T-cell (primary cell): ENCODE measurements at regions not wholly inside any gene's neighbourhood (a gene's known extent, or its start where the extent isn't known, plus 50 kb on each side); places are given as distances from the start of the nearest gene placed in this dataset.
"Not testable (repeated sequence)": the region's sequence is repeated elsewhere in the genome, so short reads cannot be mapped to it uniquely, and the experiment has no call there.

ENCODE experiments used
- ATAC-seq, 4 experiments: fragments of 200-7000 bp in 3 of 4; fragments of 150-1000 bp in 1 of 4; cut with Tn5 transposase; replicated peaks in 1 of 4; 1 replicate in 3 of 4; 2 replicates in 1 of 4; pipeline ENCODE4 v1.10.0; 2021; ENCODE audit warnings: moderate library complexity in 3 of 4, mild to moderate bottlenecking in 2 of 4, moderate number of reproducible peaks in 1 of 4
- CTCF ChIA-PET, 2 donors: fragments of 300-600 bp; sonication (Branson Sonifier 250); formaldehyde crosslinking; loops; one replicate each; lab custom pipeline; 2022; ENCODE audit warnings: antibody characterized with exemption in 2 of 2; lab: Charles Lee
- POLR2A ChIA-PET, 2 donors: fragments of 300-600 bp; sonication (Branson Sonifier 250); formaldehyde crosslinking; loops; one replicate each; lab custom pipeline; 2022; ENCODE audit warnings: antibody characterized with exemption in 2 of 2; lab: Charles Lee
- DNase-seq, 35 experiments: peaks; one replicate each; pipeline versions ENCODE4 v3.0.0 to v3.0.0-alpha.2; 2013 to 2023
- H3K27ac ChIP-seq: one replicate; pipeline ENCODE4 v1.5.1; 2013; ENCODE audit warnings: low read length
- H3K27me3 ChIP-seq, 2 experiments: replicated peaks in 1 of 2; 1 replicate in 1 of 2; 2 replicates in 1 of 2; pipeline versions ENCODE4 v1.6.1 to v1.7.0; 2013; ENCODE audit warnings: low read length in 1 of 2, mixed read lengths in 1 of 2; ENCODE audit not compliant: control insufficient read depth in 2 of 2, insufficient read depth in 2 of 2; ENCODE audit errors: extremely low read depth in 1 of 2
- H3K36me3 ChIP-seq, 2 donors: 1 replicate in 1 of 2; 2 replicates in 1 of 2; pipeline versions ENCODE4 v1.6.1 to v1.7.0; 2013; ENCODE audit warnings: low read length in 1 of 2; ENCODE audit not compliant: control insufficient read depth in 2 of 2, insufficient read depth in 1 of 2; ENCODE audit errors: extremely low read depth in 1 of 2
- H3K4me1 ChIP-seq, 2 experiments: 1 replicate in 1 of 2; 2 replicates in 1 of 2; pipeline versions ENCODE4 v1.6.1 to v1.7.0; 2013; ENCODE audit warnings: low read length in 2 of 2, mixed read lengths in 1 of 2; ENCODE audit not compliant: insufficient read depth in 2 of 2, control insufficient read depth in 1 of 2; ENCODE audit errors: extremely low read depth in 1 of 2
- H3K4me3 ChIP-seq, 2 donors: 1 replicate in 1 of 2; 2 replicates in 1 of 2; pipeline versions ENCODE4 v1.5.1 to v1.7.0; 2013; ENCODE audit warnings: mild to moderate bottlenecking in 2 of 2, low read length in 1 of 2, moderate library complexity in 1 of 2; ENCODE audit not compliant: control insufficient read depth in 1 of 2; ENCODE audit errors: extremely low read depth in 1 of 2
- H3K9me3 ChIP-seq: 2 replicates; pipeline ENCODE4 v1.7.0; 2013
- H3K27ac Mint-ChIP-seq, 2 donors: one replicate each; pipeline ENCODE4 v1.8.0; 2020 to 2021; ENCODE audit warnings: mild to moderate bottlenecking in 2 of 2, mixed read lengths in 2 of 2
- H3K27me3 Mint-ChIP-seq, 2 donors: one replicate each; pipeline ENCODE4 v1.8.0; 2021 to 2022; ENCODE audit warnings: mixed read lengths in 2 of 2
- H3K36me3 Mint-ChIP-seq: one replicate; pipeline ENCODE4 v1.8.0; 2021; ENCODE audit warnings: mixed read lengths
- H3K4me1 Mint-ChIP-seq, 3 donors: one replicate each; pipeline ENCODE4 v1.8.0; 2020 to 2022; ENCODE audit warnings: mixed read lengths in 3 of 3, mild to moderate bottlenecking in 1 of 3
- H3K4me3 Mint-ChIP-seq, 3 donors: one replicate each; pipeline ENCODE4 v1.8.0; 2020 to 2022; ENCODE audit warnings: mild to moderate bottlenecking in 3 of 3, mixed read lengths in 3 of 3, moderate library complexity in 3 of 3
- H3K9me3 Mint-ChIP-seq, 3 donors: one replicate each; pipeline ENCODE4 v1.8.0; 2020 to 2022; ENCODE audit warnings: mixed read lengths in 3 of 3
- WGBS: methylation state at CpG from one replicate; pipeline ENCODE4 v1.1.5; 2013; ENCODE audit warnings: missing lambda C conversion rate; ENCODE audit not compliant: insufficient coverage; 5-methylcytosine and 5-hydroxymethylcytosine counted together

- H3K4me3 ChIP-seq, H3K27ac ChIP-seq, H3K27me3 ChIP-seq, H3K27me3 Mint-ChIP-seq, ATAC-seq, H3K4me1 ChIP-seq, H3K27ac Mint-ChIP-seq, H3K36me3 Mint-ChIP-seq, H3K36me3 ChIP-seq, POLR2A ChIA-PET, H3K4me1 Mint-ChIP-seq, DNase-seq, H3K4me3 Mint-ChIP-seq, H3K9me3 ChIP-seq: not testable (repeated sequence)
- 88% methylated on average over 4 of the region's 4 CpGs for WGBS
- CTCF ChIA-PET = interaction anchor here in 1 of 2 donors (0.7 kb wide), 1 partner anchor 115 kb away, joined by 4 read pairs; no protein-coding TSS in a partner anchor
- H3K9me3 Mint-ChIP-seq = peaks cover 7 to 28% (median 13%) of the 10 kb centered on the region in 3 donors
Measured at GRCh38 chr13:89434624-89435023, 1763.5 kb downstream of the SLITRK5 start.

- Histone ChIP-seq H3K27ac (no peak overlapping the region), H3K4me3 (no peak overlapping the region), H3K36me3 (no peaks in the 10 kb centered on the region), H3K9me3 (peaks cover 4% of the 10 kb centered on the region), H3K4me1 (no peaks in the 10 kb centered on the region), H3K27me3 (no peaks in the 10 kb centered on the region)
- ChIA-PET CTCF (no interaction called here), POLR2A (no interaction called here)
- Mint-ChIP-seq H3K4me3 (no peak overlapping the region), H3K27ac (no peak overlapping the region), H3K36me3 (no peaks in the 10 kb centered on the region), H3K4me1 (no peaks in the 10 kb centered on the region), H3K9me3 (peaks cover 3 to 19% (median 19%) of the 10 kb centered on the region in 3 donors), H3K27me3 (no peaks in the 10 kb centered on the region)
- DNase-seq (no peak), ATAC-seq (no peak)
- 40% methylated on average over 1 of the region's 2 CpGs for whole genome bisulfite sequencing
Measured at GRCh38 chr13:89454681-89455080, 1783.5 kb downstream of the SLITRK5 start.

- WGBS = no CpG with 5 or more reads among the region's 1 CpG
- no peak overlapping the region for H3K27ac Mint-ChIP-seq
- ATAC-seq (no peak), DNase-seq (no peak)
- POLR2A ChIA-PET = no interaction called here
- Histone ChIP-seq H3K27ac (no peak overlapping the region), H3K27me3 (no peaks in the 10 kb centered on the region), H3K4me3 (no peak overlapping the region), H3K9me3 (peaks cover 4% of the 10 kb centered on the region), H3K4me1 (no peaks in the 10 kb centered on the region), H3K36me3 (no peaks in the 10 kb centered on the region)
- no peaks in the 10 kb centered on the region for H3K36me3 Mint-ChIP-seq
- H3K4me1 Mint-ChIP-seq = no peaks in the 10 kb centered on the region
- no peaks in the 10 kb centered on the region for H3K27me3 Mint-ChIP-seq
- peaks cover 3 to 22% (median 19%) of the 10 kb centered on the region in 3 donors for H3K9me3 Mint-ChIP-seq
- CTCF ChIA-PET = no interaction called here
- H3K4me3 Mint-ChIP-seq = no peak overlapping the region
Measured at GRCh38 chr13:89455225-89455624, 1784.1 kb downstream of the SLITRK5 start.

- H3K4me3 Mint-ChIP-seq = no peak overlapping the region
- no peaks in the 10 kb centered on the region for H3K27me3 Mint-ChIP-seq
- no peak overlapping the region for H3K27ac Mint-ChIP-seq
- no peaks in the 10 kb centered on the region for H3K4me1 Mint-ChIP-seq
- peaks cover 3 to 22% (median 19%) of the 10 kb centered on the region in 3 donors for H3K9me3 Mint-ChIP-seq
- H3K36me3 Mint-ChIP-seq = no peaks in the 10 kb centered on the region
- no peaks in the 10 kb centered on the region for H3K27me3 ChIP-seq
- H3K4me3 ChIP-seq = no peak overlapping the region
- DNase-seq = no peak
- ChIA-PET CTCF (no interaction called here), POLR2A (no interaction called here)
- no peak overlapping the region for H3K27ac ChIP-seq
- H3K36me3 ChIP-seq = no peaks in the 10 kb centered on the region
- ATAC-seq = no peak
- H3K9me3 ChIP-seq = peaks cover 4% of the 10 kb centered on the region
- no peaks in the 10 kb centered on the region for H3K4me1 ChIP-seq
- WGBS = 92% methylated on average over 2 of the region's 2 CpGs
Measured at GRCh38 chr13:89455741-89456140, 1784.6 kb downstream of the SLITRK5 start.

- ATAC-seq (no peak), DNase-seq (no peak)
- Histone ChIP-seq H3K36me3 (no peaks in the 10 kb centered on the region), H3K4me1 (no peaks in the 10 kb centered on the region), H3K4me3 (no peak overlapping the region), H3K27ac (no peak overlapping the region), H3K27me3 (no peaks in the 10 kb centered on the region), H3K9me3 (peaks cover 4% of the 10 kb centered on the region)
- CTCF ChIA-PET = interaction anchor here in 1 of 2 donors (0.7 kb wide), 1 partner anchor 1710 kb away, joined by 3 read pairs; no protein-coding TSS in a partner anchor
- no peak overlapping the region for H3K27ac Mint-ChIP-seq
- no peak overlapping the region for H3K4me3 Mint-ChIP-seq
- POLR2A ChIA-PET = no interaction called here
- H3K4me1 Mint-ChIP-seq = no peaks in the 10 kb centered on the region
- H3K27me3 Mint-ChIP-seq = no peaks in the 10 kb centered on the region
- peaks cover 0 to 17% (median 11%) of the 10 kb centered on the region in 3 donors for H3K9me3 Mint-ChIP-seq
- WGBS = no CpG with 5 or more reads among the region's 4 CpGs
- H3K36me3 Mint-ChIP-seq = no peaks in the 10 kb centered on the region
Measured at GRCh38 chr13:89457977-89458376, 1786.8 kb downstream of the SLITRK5 start.

GRCh38 chr13:89458456-89458855 lies 1787.3 kb downstream of the SLITRK5 start:
- DNase-seq (no peak), ATAC-seq (no peak)
- no peaks in the 10 kb centered on the region for H3K27me3 Mint-ChIP-seq
- no CpG with 5 or more reads among the region's 1 CpG for whole genome bisulfite sequencing
- CTCF ChIA-PET = interaction anchor here in 1 of 2 donors (0.7 kb wide), 1 partner anchor 1709 kb away, joined by 3 read pairs; no protein-coding TSS in a partner anchor
- Histone ChIP-seq H3K9me3 (peaks cover 4% of the 10 kb centered on the region), H3K27me3 (no peaks in the 10 kb centered on the region), H3K27ac (no peak overlapping the region), H3K36me3 (no peaks in the 10 kb centered on the region), H3K4me1 (no peaks in the 10 kb centered on the region), H3K4me3 (no peak overlapping the region)
- H3K4me3 Mint-ChIP-seq = no peak overlapping the region
- H3K27ac Mint-ChIP-seq = no peak overlapping the region
- no peaks in the 10 kb centered on the region for H3K4me1 Mint-ChIP-seq
- no peaks in the 10 kb centered on the region for H3K36me3 Mint-ChIP-seq
- POLR2A ChIA-PET = no interaction called here
- H3K9me3 Mint-ChIP-seq = peaks cover 0 to 17% (median 12%) of the 10 kb centered on the region in 3 donors

GRCh38 chr13:89460895-89461294 lies 1789.7 kb downstream of the SLITRK5 start:
- H3K27me3 Mint-ChIP-seq, DNase-seq, H3K9me3 ChIP-seq, H3K4me1 ChIP-seq, H3K36me3 Mint-ChIP-seq, H3K27me3 ChIP-seq, H3K4me3 ChIP-seq, CTCF ChIA-PET, H3K27ac Mint-ChIP-seq, H3K36me3 ChIP-seq, H3K4me3 Mint-ChIP-seq, ATAC-seq, POLR2A ChIA-PET, H3K4me1 Mint-ChIP-seq, H3K27ac ChIP-seq: not testable (repeated sequence)
- peaks cover 0 to 17% (median 14%) of the 10 kb centered on the region in 3 donors for H3K9me3 Mint-ChIP-seq
